ENCODE measurements at regions not wholly inside any gene's neighbourhood (a gene's known extent, or its start where the extent isn't known, plus 50 kb on each side); places are given as distances from the start of the nearest gene placed in this dataset.

DNA sequence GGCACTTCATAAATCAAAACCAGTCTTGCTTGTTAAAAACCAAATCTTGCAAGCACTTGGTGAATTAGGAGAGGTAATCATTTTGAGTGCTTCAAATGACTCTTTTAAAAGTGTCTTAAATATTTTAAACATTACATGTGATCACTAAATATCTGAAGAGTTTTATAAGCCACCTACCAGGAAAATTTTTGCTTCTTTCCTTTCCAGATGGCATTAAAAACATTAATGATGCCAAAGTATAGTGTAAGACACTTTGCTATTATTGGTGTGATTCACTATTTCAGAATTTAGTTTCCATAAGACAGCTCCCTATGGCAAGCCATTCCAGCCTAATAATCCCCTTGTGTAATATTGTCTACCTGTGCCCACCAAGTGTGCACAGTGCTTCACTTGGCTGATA is 548.8 kb upstream of the ADAMTS5 start:
- no peaks in the 10 kb centered on the region for H3K27me3 Mint-ChIP-seq
- no peak overlapping the region for H3K4me3 Mint-ChIP-seq
- H3K9me3 Mint-ChIP-seq, result peaks cover 11 to 12% of the 10 kb centered on the region in 2 donors
- no peaks in the 10 kb centered on the region for H3K4me1 Mint-ChIP-seq
- no peaks in the 10 kb centered on the region for H3K36me3 Mint-ChIP-seq
- no peak overlapping the region for H3K27ac Mint-ChIP-seq
- ATAC-seq (replicated peaks) (no peak), DNase-seq (no peak)

- peaks cover 12% of the 10 kb centered on the region in 2 donors for H3K9me3 Mint-ChIP-seq
- ATAC-seq (replicated peaks) (no peak), DNase-seq (no peak)
- H3K27me3 Mint-ChIP-seq, result no peaks in the 10 kb centered on the region
- no peak overlapping the region for H3K27ac Mint-ChIP-seq
- H3K4me1 Mint-ChIP-seq, result no peaks in the 10 kb centered on the region
- H3K36me3 Mint-ChIP-seq, result no peaks in the 10 kb centered on the region
- no peak overlapping the region for H3K4me3 Mint-ChIP-seq
These were observed 546.9 kb upstream of the ADAMTS5 start for GRCh38 chr21:27513825-27514224.

GRCh38 chr21:27513016-27513415 is 546.1 kb upstream of the ADAMTS5 start:
- no peak overlapping the region for H3K4me3 Mint-ChIP-seq

GRCh38 chr21:27511233-27511632 is 544.3 kb upstream of the ADAMTS5 start:
- no peak for ATAC-seq (replicated peaks)
- H3K9me3 Mint-ChIP-seq, result peaks cover 1 to 5% of the 10 kb centered on the region in 2 donors
- H3K4me1 Mint-ChIP-seq, result no peaks in the 10 kb centered on the region
- no peaks in the 10 kb centered on the region for H3K36me3 Mint-ChIP-seq
- no peak overlapping the region for H3K27ac Mint-ChIP-seq
- no peaks in the 10 kb centered on the region for H3K27me3 Mint-ChIP-seq
- H3K4me3 Mint-ChIP-seq, result no peak overlapping the region
- DNase-seq, result no peak

More at GRCh38 chr21:27513016-27513415, 546.1 kb upstream of the ADAMTS5 start:
- peaks cover 9 to 12% of the 10 kb centered on the region in 2 donors for H3K9me3 Mint-ChIP-seq
- H3K4me1 Mint-ChIP-seq, result no peaks in the 10 kb centered on the region
- no peak for DNase-seq
- no peak for ATAC-seq (replicated peaks)
- H3K27ac Mint-ChIP-seq, result no peak overlapping the region
- no peaks in the 10 kb centered on the region for H3K27me3 Mint-ChIP-seq
- H3K36me3 Mint-ChIP-seq, result no peaks in the 10 kb centered on the region

- H3K36me3 Mint-ChIP-seq, result no peaks in the 10 kb centered on the region
- H3K27me3 Mint-ChIP-seq, result no peaks in the 10 kb centered on the region
These were observed 540.8 kb upstream of the ADAMTS5 start for GRCh38 chr21:27507695-27508094.

DNA sequence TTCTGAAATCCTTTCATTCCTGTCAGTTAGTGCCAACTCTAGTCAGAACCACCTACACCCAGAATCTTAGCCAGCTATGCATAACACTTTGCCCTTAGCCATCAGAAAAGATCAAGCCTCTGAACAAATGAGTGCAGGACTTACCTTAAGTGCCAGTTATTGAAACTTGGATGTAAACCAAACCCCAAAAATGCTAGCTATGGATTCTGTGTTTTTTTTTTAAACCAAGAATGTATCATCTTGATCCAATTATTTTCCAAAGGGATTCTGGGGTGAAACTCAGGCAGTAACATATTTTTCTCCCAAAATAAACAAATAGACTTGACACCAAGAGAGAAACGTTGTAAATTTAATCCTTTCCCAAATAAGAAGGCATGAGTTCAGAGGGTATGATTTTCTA is 538.6 kb upstream of the ADAMTS5 start:
- no peak overlapping the region for H3K4me3 Mint-ChIP-seq
- no peaks in the 10 kb centered on the region for H3K4me1 Mint-ChIP-seq
- H3K27me3 Mint-ChIP-seq, result no peaks in the 10 kb centered on the region
- no peaks in the 10 kb centered on the region for H3K36me3 Mint-ChIP-seq
- ATAC-seq (replicated peaks) (no peak), DNase-seq (no peak)
- no peak overlapping the region for H3K27ac Mint-ChIP-seq
- H3K9me3 Mint-ChIP-seq, result peaks cover 0 to 5% of the 10 kb centered on the region in 2 donors

More at GRCh38 chr21:27507695-27508094, 540.8 kb upstream of the ADAMTS5 start:
- DNase-seq (no peak), ATAC-seq (replicated peaks) (no peak)
- Mint-ChIP-seq H3K27ac (no peak overlapping the region), H3K4me1 (no peaks in the 10 kb centered on the region), H3K4me3 (no peak overlapping the region), H3K9me3 (peaks cover 1 to 10% of the 10 kb centered on the region in 2 donors)

- no peak overlapping the region for H3K4me3 Mint-ChIP-seq
- no peak for ATAC-seq (replicated peaks)
- H3K36me3 Mint-ChIP-seq, result no peaks in the 10 kb centered on the region
- peaks cover 0 to 5% of the 10 kb centered on the region in 2 donors for H3K9me3 Mint-ChIP-seq
- no peaks in the 10 kb centered on the region for H3K27me3 Mint-ChIP-seq
- no peak for DNase-seq
- H3K27ac Mint-ChIP-seq, result no peak overlapping the region
- H3K4me1 Mint-ChIP-seq, result no peaks in the 10 kb centered on the region
These were observed 535.9 kb upstream of the ADAMTS5 start for GRCh38 chr21:27502801-27503200.

- DNase-seq (no peak), ATAC-seq (replicated peaks) (no peak)
- Mint-ChIP-seq H3K36me3 (no peaks in the 10 kb centered on the region), H3K9me3 (no peaks in the 10 kb centered on the region), H3K27ac (no peak overlapping the region), H3K27me3 (no peaks in the 10 kb centered on the region), H3K4me3 (no peak overlapping the region), H3K4me1 (no peaks in the 10 kb centered on the region)
These were observed 531.1 kb upstream of the ADAMTS5 start for GRCh38 chr21:27498025-27498424.

DNA sequence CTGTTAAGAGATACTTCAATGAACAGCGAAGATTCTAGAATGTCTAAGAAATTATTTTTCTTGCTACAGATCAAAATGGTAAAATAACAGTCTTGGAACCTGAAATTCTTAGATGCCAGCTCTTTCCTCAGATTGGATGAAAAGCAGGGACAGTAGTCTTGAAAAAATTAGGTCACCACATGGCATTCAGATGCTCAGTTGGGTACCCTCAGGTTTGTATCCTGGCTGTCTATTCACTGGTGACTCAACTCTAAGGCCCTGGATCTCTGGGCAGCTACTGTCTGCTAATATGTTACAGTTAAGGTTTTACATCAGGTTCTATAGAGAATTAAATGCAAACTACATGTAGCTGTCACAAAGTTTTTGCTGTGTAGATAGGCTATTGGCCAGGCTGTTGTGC is 528.9 kb upstream of the ADAMTS5 start:
- no peak for ATAC-seq (replicated peaks)

GRCh38 chr21:27493542-27493941 is 526.7 kb upstream of the ADAMTS5 start:
- ATAC-seq (replicated peaks), result no peak
- no peak for DNase-seq
- Mint-ChIP-seq H3K27me3 (no peaks in the 10 kb centered on the region), H3K4me3 (no peak overlapping the region), H3K27ac (no peak overlapping the region), H3K4me1 (no peaks in the 10 kb centered on the region), H3K36me3 (no peaks in the 10 kb centered on the region), H3K9me3 (no peaks in the 10 kb centered on the region)

More for the DNA sequence above, 528.9 kb upstream of the ADAMTS5 start:
- Mint-ChIP-seq H3K27me3 (no peaks in the 10 kb centered on the region), H3K4me1 (no peaks in the 10 kb centered on the region), H3K9me3 (no peaks in the 10 kb centered on the region), H3K36me3 (no peaks in the 10 kb centered on the region), H3K4me3 (no peak overlapping the region), H3K27ac (no peak overlapping the region)
- DNase-seq, result no peak

DNA sequence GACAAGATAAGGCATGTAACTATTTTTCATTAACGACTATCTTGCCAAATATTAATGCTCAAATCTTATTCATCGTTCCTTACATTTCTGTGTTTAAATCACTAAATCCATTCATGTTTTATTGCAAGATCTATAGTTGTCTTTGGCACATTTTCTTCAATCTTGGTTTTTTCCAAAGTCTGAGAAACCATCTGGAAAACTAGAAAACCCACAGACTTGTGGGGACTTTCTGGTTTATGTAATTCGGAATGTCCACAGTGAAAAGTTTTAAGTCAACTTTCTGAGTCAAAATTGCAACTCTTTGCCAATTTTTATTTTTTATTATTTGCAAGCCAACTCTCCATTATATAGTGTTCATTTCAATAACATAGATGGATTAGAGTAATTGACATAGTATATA is 520.8 kb upstream of the ADAMTS5 start:
- Mint-ChIP-seq H3K4me3 (no peak overlapping the region), H3K27ac (no peak overlapping the region), H3K27me3 (no peaks in the 10 kb centered on the region), H3K9me3 (peaks cover 1 to 11% of the 10 kb centered on the region in 2 donors), H3K4me1 (no peaks in the 10 kb centered on the region), H3K36me3 (no peaks in the 10 kb centered on the region)
- DNase-seq (no peak), ATAC-seq (replicated peaks) (no peak)

DNA sequence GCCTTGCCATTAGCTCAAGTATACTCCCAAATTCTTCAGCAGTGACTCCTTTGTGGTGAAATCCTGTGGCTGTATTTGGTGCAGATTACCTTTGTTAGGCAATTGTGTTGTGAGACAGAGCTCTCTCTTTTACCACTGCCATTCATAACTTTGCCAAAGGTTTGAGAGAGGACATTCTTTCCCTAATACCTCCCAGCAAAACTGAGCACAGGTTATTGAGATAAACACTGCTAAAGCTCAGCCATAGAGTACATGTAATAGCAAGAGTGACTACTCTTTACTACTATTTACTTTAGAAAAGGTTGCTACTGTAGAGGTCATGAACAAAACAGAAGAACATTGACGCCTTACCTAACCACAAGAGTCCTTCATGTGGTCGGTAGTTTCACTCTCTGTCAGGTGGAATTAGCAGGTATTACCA is 514.0 kb upstream of the ADAMTS5 start:
- H3K9me3 Mint-ChIP-seq, result peaks cover 1 to 11% of the 10 kb centered on the region in 2 donors
- no peak for DNase-seq
- H3K27me3 Mint-ChIP-seq, result no peaks in the 10 kb centered on the region
- peak; percentile 55 to 59 for ATAC-seq (replicated peaks)
- no peaks in the 10 kb centered on the region for H3K4me1 Mint-ChIP-seq
- no peak overlapping the region for H3K4me3 Mint-ChIP-seq
- H3K27ac Mint-ChIP-seq, result no peak overlapping the region
- no peaks in the 10 kb centered on the region for H3K36me3 Mint-ChIP-seq

- Mint-ChIP-seq H3K36me3 (no peaks in the 10 kb centered on the region), H3K4me3 (no peak overlapping the region), H3K9me3 (peaks cover 0 to 4% of the 10 kb centered on the region in 2 donors), H3K27ac (no peak overlapping the region), H3K4me1 (no peaks in the 10 kb centered on the region), H3K27me3 (no peaks in the 10 kb centered on the region)
- DNase-seq, result no peak
- ATAC-seq (replicated peaks), result no peak
These were observed 510.4 kb upstream of the ADAMTS5 start for GRCh38 chr21:27477296-27477695.

GRCh38 chr21:27476696-27477095 is 509.8 kb upstream of the ADAMTS5 start:
- DNase-seq, result no peak
- no peak overlapping the region for H3K4me3 Mint-ChIP-seq
- no peaks in the 10 kb centered on the region for H3K27me3 Mint-ChIP-seq
- H3K27ac Mint-ChIP-seq, result no peak overlapping the region
- no peak for ATAC-seq (replicated peaks)
- no peaks in the 10 kb centered on the region for H3K9me3 Mint-ChIP-seq
- H3K4me1 Mint-ChIP-seq, result no peaks in the 10 kb centered on the region
- no peaks in the 10 kb centered on the region for H3K36me3 Mint-ChIP-seq

GRCh38 chr21:27475363-27475955 is 508.6 kb upstream of the ADAMTS5 start:
- H3K27me3 Mint-ChIP-seq, result no peaks in the 10 kb centered on the region
- no peak for DNase-seq
- H3K4me1 Mint-ChIP-seq, result no peaks in the 10 kb centered on the region
- ATAC-seq (replicated peaks), result peak in 1 of 2 donors; percentile 19
- no peaks in the 10 kb centered on the region for H3K9me3 Mint-ChIP-seq
- no peak overlapping the region for H3K27ac Mint-ChIP-seq
- no peak overlapping the region for H3K4me3 Mint-ChIP-seq
- H3K36me3 Mint-ChIP-seq, result no peaks in the 10 kb centered on the region

- Mint-ChIP-seq H3K4me1 (no peaks in the 10 kb centered on the region), H3K4me3 (no peak overlapping the region), H3K9me3 (peaks cover 0 to 3% of the 10 kb centered on the region in 2 donors), H3K27me3 (no peaks in the 10 kb centered on the region), H3K36me3 (peaks cover 0 to 1% of the 10 kb centered on the region in 2 donors), H3K27ac (no peak overlapping the region)
- no peak for ATAC-seq (replicated peaks)
- DNase-seq, result no peak
These were observed 500.5 kb upstream of the ADAMTS5 start for GRCh38 chr21:27467366-27467765.

Data from stimulated activated naive B cell treated with anti-CD40 and anti-IgM and Interleukin-4, amounts not matched to agents 10 μg/mL and 1 μg/mL and 100 μg/mL, for 72 hours (primary cell).